Skin of body (tissue), 1 donor: ENCODE measurements at regions not wholly inside any gene's neighbourhood (a gene's known extent, or its start where the extent isn't known, plus 50 kb on each side); places are given as distances from the start of the nearest gene placed in this dataset.

ENCODE experiments used
- DNase-seq: peaks from one replicate; lab custom pipeline; 2025; lab: John Stamatoyannopoulos, UW

DNA sequence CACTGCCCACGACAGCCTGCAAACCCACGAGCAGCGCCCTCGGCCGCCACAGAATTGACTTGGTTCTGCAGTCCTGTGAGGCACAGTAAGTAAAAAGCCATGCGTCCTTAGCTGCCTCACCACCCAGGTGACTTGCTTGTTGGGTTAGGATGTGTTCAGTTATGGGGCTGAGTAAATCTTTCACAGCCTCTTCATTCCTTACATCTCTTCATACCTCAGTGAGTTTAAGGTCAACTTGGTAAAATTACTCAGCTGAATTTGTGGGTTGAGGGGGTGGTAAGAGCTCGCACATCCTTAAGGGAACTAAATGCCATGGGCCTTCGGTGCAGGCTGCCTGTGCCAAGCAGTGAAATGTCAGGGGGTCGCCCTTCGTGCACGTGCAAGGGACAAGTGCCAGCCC, 165.2 kb upstream of the ALKAL2 start:
- DNase-seq, result no peak

DNA sequence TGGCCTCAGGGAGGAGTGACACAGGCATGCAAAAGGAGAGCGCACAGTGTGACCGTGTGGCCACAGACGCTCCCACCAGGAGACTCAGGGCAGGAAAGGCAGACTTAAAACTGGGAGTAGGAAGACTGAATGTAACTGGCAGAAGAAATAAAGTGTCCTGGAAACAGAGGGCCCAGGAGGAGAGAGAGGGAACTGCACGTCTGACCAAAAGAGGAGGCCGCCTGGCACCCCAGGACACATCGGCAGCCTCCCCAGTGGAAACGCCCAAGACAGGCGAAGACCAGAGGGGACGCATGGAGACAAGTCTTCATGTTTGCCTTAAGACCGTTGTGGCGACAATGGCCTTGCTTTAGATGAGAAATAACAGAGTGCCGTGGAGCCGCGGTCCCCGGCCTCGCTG, 163.6 kb upstream of the ALKAL2 start:
- DNase-seq, result no peak

GRCh38 chr2:449246-450067, 161.6 kb upstream of the ALKAL2 start:
- DNase-seq, result no peak

GRCh38 chr2:447902-448665, 160.2 kb upstream of the ALKAL2 start:
- DNase-seq, result peak; percentile 46

DNA sequence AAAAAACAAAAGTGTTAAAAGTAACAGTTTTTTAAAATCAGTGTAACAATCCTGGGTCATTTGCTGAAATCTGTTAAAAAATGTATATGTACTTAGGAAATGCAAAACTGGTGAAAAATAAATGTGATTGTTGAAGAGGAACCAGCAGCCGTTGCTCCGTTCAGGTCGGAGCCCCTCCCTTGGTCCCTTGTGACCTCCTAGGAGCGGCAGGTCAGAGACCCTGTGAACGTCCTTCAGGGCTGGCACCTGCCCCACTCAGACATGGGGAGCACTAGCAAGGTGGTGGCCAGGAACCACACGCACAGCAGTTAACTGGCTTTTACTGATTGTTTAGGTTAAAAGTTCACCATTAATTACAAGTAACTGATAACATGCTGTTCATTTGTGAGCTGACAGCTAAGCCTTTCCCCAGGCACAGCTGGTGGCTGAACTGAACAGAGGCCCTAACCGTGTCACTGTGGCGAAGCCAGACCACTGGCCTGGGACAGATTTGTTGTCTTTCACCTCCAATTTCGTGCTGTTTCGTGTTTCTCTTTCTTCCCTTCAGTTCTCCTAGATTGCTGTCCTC, 159.2 kb upstream of the ALKAL2 start:
- no peak for DNase-seq

- no peak for DNase-seq
Measured at GRCh38 chr2:446303-446874, 158.5 kb upstream of the ALKAL2 start.

GRCh38 chr2:445896-446295, 158.0 kb upstream of the ALKAL2 start:
- DNase-seq, result no peak

DNA sequence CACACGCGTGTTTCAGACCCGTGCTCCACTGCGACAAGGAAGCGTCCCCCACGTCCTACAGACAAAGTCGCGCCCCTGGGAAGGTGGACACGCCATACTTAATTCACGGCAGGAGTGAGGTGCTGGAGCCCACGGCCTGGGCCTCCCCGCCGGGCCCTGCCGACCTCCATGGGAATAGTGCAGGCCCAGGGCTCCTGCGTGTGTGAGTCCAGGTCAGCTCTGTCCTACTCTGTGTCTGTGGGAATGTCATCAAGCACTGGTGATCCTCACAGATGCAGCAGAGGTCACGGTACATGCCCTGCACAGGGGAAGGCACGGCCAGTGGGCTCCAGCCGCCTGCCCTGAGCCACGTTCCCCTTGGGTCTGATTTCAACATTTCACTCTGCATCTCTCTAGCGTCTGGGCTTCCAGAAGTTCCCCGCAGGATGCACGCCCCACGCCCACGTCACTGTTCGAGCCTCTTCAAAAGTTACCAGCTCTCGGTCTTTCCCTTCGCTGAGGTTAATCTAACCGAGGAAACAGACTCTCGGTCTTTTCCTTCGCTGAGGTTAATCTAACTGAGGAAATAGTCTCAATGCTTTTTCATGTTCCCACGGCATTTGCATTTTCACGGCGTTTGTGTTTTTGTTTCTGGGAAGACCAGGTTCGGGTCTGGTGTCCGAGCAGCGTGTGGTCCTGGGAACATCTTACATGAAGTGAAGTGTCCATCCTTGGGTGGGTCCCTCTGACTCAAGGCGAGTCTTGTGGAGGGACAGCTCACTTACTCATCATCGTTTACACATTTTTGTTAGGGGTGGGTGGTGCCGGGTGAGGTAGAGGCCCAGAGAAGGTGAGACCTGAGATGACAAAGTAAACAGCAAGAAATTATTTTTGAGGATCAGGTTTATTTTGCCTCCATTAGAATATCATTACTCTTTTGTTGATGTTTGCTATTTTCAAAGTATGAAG, 157.3 kb upstream of the ALKAL2 start:
- no peak for DNase-seq

- DNase-seq, result no peak
Measured at GRCh38 chr2:443741-444140, 155.8 kb upstream of the ALKAL2 start.

DNA sequence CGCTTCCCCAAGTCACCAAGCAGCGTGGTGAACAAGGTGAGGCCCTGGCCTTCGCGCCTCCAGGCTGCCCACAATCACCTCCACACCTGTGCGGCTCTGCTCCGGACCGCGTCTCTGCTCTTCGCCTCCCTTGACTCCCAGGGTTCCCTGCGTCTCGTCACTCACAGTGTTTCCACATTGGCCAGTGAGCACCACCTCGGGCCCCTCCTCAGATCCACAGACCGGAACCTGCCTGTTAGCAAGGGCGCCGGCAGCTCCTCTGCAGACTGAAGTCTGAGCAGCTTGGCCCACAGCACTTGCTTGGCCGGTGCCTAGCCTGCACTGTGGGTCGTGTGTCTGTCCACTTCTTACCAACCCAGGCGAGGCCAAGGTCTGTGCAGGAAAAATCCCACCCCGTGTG, 155.3 kb upstream of the ALKAL2 start:
- no peak for DNase-seq

DNA sequence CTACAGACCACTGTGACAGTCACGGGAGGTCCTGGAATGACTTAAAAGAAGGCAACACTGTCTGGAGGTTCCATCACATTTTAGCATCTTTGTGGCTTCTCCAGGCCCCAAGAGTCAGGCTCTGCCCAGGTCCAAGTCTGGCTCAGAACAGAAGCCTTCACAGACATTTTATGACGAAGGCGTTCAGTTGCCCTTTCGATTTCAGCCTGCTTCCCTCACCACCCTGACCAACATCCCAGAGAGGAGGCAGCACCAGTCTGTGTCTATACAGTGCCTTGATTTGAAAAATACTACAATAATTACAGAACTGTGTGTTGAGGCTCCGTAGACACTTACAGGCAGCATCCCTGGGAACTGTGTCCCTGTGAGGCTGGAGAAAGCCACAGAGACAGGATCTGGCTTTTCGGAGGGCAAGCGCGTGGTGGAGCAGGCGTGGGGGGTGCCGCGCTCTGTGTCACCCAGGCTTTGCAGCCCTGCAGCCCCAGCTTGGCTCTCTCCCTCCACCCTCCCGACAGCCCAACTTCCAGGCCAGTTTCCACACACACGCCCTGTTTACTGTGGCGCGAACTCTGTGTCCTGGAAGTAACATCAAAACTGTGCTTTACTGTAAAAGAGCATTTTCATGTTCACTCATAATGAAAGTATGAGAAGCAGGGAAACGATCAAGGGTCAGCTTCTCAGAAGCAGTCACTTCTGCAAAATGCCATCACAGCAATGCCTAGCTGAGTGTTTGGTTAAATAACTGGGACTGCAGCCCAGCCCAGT, 153.5 kb upstream of the ALKAL2 start:
- DNase-seq, result no peak

- DNase-seq, result no peak
Measured at GRCh38 chr2:440403-440740, 152.5 kb upstream of the ALKAL2 start.

GRCh38 chr2:439556-440402, 151.9 kb upstream of the ALKAL2 start:
- DNase-seq, result no peak

DNA sequence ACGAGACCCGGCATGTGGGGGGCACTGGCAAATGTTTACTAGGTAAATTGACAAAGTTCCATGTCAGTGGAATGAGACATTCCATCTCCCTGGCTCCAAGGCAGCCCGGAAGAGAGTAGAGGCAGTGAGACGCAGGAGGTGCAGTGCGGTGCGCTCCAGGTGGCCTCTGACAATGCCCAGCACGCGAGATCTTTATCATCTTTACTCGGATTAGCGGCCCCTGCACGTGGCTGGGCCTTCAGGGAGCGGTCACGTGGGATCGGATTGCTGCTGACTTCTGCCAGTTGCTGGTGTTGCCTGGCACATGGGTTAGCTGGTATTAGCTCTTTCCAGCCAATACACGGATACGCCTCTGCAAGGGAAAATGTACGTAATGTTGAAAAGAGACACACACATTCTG, 151.2 kb upstream of the ALKAL2 start:
- DNase-seq, result no peak

DNA sequence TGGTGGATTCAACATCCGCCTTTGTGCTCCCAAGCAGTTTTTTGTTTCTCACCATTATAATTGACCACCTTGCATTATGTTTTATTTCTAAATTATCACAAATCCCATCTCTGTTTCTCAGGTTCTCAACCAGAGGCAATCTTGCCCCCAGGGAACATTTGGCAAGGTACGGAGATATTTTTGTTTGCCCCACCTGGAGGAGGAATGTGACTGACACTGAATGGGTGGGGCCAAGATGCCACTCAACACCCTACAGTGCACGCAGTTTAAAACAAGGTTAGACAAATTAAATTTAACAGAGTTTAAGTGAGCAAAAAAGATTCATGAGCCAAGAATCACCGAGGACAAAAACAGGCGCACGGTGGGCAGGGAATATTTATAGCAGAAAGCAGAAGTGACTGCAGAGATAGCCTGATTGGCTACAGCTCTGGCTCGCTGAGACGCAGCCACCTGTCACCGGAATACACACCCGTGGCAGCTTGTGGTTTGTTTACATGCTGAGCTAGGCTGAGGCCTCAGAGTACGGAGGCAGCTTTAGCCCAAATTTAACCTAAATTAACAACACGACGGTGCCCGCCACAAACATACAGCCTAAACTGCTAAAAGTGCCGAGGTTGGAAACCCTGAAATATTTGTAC, 150.0 kb upstream of the ALKAL2 start:
- DNase-seq, result no peak

- no peak for DNase-seq
Measured at GRCh38 chr2:437180-437579, 149.3 kb upstream of the ALKAL2 start.

GRCh38 chr2:436205-436604, 148.3 kb upstream of the ALKAL2 start:
- DNase-seq, result no peak

GRCh38 chr2:434625-435024, 146.7 kb upstream of the ALKAL2 start:
- no peak for DNase-seq

- DNase-seq, result no peak
Measured at GRCh38 chr2:433216-433615, 145.3 kb upstream of the ALKAL2 start.
